Testis (tissue), 2 donors: ENCODE measurements at regions not wholly inside any gene's neighbourhood (a gene's known extent, or its start where the extent isn't known, plus 50 kb on each side); places are given as distances from the start of the nearest gene placed in this dataset.
A peak's percentile ranks its signal among the peaks of the same experiment; 100 is the strongest.

Source experiments
- DNase-seq: peaks from one replicate; pipeline ENCODE4 v3.0.0-alpha.2; 2019
- H3K27ac ChIP-seq, 2 donors: fragments of 200-600 bp; sonication (generic); one replicate each; pipeline ENCODE4 v1.5.1; 2019
- H3K27me3 ChIP-seq: fragments of 200-600 bp; sonication (generic); one replicate; pipeline ENCODE4 v1.5.1; 2019
- H3K36me3 ChIP-seq: fragments of 200-600 bp; sonication (generic); one replicate; pipeline ENCODE4 v1.5.1; 2017; ENCODE audit warnings: low read depth; ENCODE audit errors: missing control alignments
- H3K4me1 ChIP-seq: fragments of 200-600 bp; sonication (generic); one replicate; pipeline ENCODE4 v1.5.1; 2019
- H3K4me3 ChIP-seq, 2 donors: fragments of 200-600 bp; sonication (generic); one replicate each; pipeline ENCODE4 v1.5.1; 2017 to 2019
- H3K9me3 ChIP-seq: fragments of 200-600 bp; sonication (generic); one replicate; pipeline ENCODE4 v1.5.1; 2017
- CTCF ChIP-seq, 3 experiments: fragments of 450-650 bp in 2 of 3; fragments of 200-600 bp in 1 of 3; sonication (generic) in 1 of 3; IDR thresholded peaks; one replicate each; pipeline ENCODE4 v1.5.1; 2016 to 2019; ENCODE audit warnings: antibody characterized with exemption in 3 of 3, mild to moderate bottlenecking in 2 of 3, moderate library complexity in 1 of 3
- POLR2A ChIP-seq: fragments of 450-650 bp; IDR thresholded peaks from one replicate; pipeline ENCODE4 v1.6.1; 2017; ENCODE audit warnings: antibody characterized with exemption, mild to moderate bottlenecking, moderate library complexity
- WGBS, 2 donors: methylation state at CpG; one replicate each; pipeline ENCODE4 v1.1.5; 2018; 5-methylcytosine and 5-hydroxymethylcytosine counted together
- intact Hi-C: fragments of 100-400 bp; cut with DNase I; formaldehyde crosslinking; loops from one replicate; pipeline ENCODE4 v1.15.1; 2023; ENCODE audit warnings: low total_unique reads

GRCh38 chr10:120115959-120116358, 223.4 kb downstream of the SEC23IP start:
- H3K9me3 ChIP-seq = no peaks in the 10 kb centered on the region
- no peak for TF ChIP-seq POLR2A
- no peaks in the 10 kb centered on the region for H3K4me1 ChIP-seq
- WGBS, 2 donors = 57 to 60% methylated on average over 6 of the region's 6 CpGs
- no peak for DNase-seq
- intact Hi-C loops = no loop called here
- H3K27ac ChIP-seq = no peak overlapping the region
- H3K4me3 ChIP-seq = no peak overlapping the region
- no peaks in the 10 kb centered on the region for H3K27me3 ChIP-seq
- H3K36me3 ChIP-seq = no peaks in the 10 kb centered on the region

- TF ChIP-seq CTCF (IDR thresholded peaks at IDR 0.05) (no peak), POLR2A (no peak)
- WGBS, 2 donors = 86 to 91% methylated on average over 1 of the region's 1 CpG
- no peaks in the 10 kb centered on the region for H3K36me3 ChIP-seq
- no peaks in the 10 kb centered on the region for H3K27me3 ChIP-seq
- no peaks in the 10 kb centered on the region for H3K4me1 ChIP-seq
- no peak for DNase-seq
- H3K9me3 ChIP-seq = no peaks in the 10 kb centered on the region
- no peak overlapping the region for H3K4me3 ChIP-seq
- intact Hi-C loops = no loop called here
- no peak overlapping the region for H3K27ac ChIP-seq
Observed at GRCh38 chr10:120121768-120122167, 229.2 kb downstream of the SEC23IP start.

GRCh38 chr10:120131183-120131582, 238.7 kb downstream of the SEC23IP start:
- DNase-seq = peak; percentile 38
- 52 to 71% methylated on average over 1 to 3 of the region's 3 CpGs for WGBS, 2 donors
- no peak overlapping the region for H3K4me3 ChIP-seq
- H3K36me3 ChIP-seq = no peaks in the 10 kb centered on the region
- no peak for TF ChIP-seq CTCF (IDR thresholded peaks at IDR 0.05)
- no peak for TF ChIP-seq POLR2A
- H3K27ac ChIP-seq = no peak overlapping the region
- intact Hi-C loops = no loop called here
- no peaks in the 10 kb centered on the region for H3K27me3 ChIP-seq
- H3K4me1 ChIP-seq = no peaks in the 10 kb centered on the region
- H3K9me3 ChIP-seq = no peaks in the 10 kb centered on the region

GRCh38 chr10:120132811-120133210, 240.3 kb downstream of the SEC23IP start:
- no peak for DNase-seq
- Histone ChIP-seq H3K27ac (no peak overlapping the region), H3K9me3 (no peaks in the 10 kb centered on the region), H3K36me3 (no peaks in the 10 kb centered on the region), H3K4me1 (no peaks in the 10 kb centered on the region), H3K27me3 (no peaks in the 10 kb centered on the region), H3K4me3 (no peak overlapping the region)
- no peak for TF ChIP-seq CTCF (IDR thresholded peaks at IDR 0.05)
- TF ChIP-seq POLR2A = no peak
- intact Hi-C loops = no loop called here
- WGBS, 2 donors = 79 to 93% methylated on average over 3 to 5 of the region's 5 CpGs

- no peak overlapping the region for H3K4me3 ChIP-seq
- WGBS, 2 donors = 85 to 89% methylated on average over 3 of the region's 3 CpGs
- no peaks in the 10 kb centered on the region for H3K36me3 ChIP-seq
- no peaks in the 10 kb centered on the region for H3K9me3 ChIP-seq
- DNase-seq = no peak
- TF ChIP-seq CTCF (IDR thresholded peaks at IDR 0.05) (no peak), POLR2A (no peak)
- H3K27ac ChIP-seq = no peak overlapping the region
- H3K4me1 ChIP-seq = no peaks in the 10 kb centered on the region
- intact Hi-C loops = no loop called here
- no peaks in the 10 kb centered on the region for H3K27me3 ChIP-seq
Observed at GRCh38 chr10:120138689-120139088, 246.2 kb downstream of the SEC23IP start.
